ENCODE measurements at regions not wholly inside any gene's neighbourhood (a gene's known extent, or its start where the extent isn't known, plus 50 kb on each side); places are given as distances from the start of the nearest gene placed in this dataset.

DNA sequence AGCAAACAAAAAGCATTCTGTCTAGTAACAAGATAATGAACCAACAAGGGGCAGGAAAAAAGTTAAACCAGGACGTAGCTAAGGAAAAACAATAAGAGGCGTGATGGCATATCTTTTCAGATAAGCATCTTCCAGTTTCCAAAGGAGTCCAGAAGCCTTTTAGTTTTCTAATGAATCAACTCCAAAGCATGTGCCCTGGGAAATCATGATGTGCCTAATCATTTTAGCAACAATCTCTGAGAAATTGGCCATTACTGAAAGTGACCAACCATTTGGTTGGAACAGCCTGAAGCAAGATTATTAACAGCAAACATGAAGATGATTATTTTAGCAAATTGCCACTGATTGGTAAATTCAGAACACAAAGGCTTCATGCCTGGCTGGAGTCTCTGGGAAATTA lies 440.9 kb upstream of the MAF start:
- no peak for DNase-seq (ENCODE audit: low read depth in 3 of 3)

DNA sequence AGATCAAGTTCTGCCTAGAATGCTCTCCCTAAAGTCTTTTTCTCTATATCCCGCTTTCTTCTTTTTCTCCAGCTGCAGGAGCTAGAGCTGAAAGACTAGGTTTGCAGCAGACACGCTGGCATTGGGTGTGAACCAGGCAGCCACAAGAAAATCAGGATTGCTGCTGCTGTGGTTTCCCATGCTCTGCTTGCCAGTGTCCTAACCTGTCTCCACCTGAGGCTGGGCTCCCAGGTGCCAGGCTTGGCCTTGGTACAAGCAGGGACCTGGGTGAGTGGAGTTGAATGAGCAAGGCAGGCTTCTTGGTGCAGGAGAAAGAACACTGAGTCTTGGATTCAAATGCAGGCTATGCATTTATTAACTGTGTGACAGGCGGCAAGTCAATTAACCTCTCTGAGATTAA lies 440.3 kb upstream of the MAF start:
- no peak for DNase-seq (ENCODE audit: low read depth in 3 of 3)

DNA sequence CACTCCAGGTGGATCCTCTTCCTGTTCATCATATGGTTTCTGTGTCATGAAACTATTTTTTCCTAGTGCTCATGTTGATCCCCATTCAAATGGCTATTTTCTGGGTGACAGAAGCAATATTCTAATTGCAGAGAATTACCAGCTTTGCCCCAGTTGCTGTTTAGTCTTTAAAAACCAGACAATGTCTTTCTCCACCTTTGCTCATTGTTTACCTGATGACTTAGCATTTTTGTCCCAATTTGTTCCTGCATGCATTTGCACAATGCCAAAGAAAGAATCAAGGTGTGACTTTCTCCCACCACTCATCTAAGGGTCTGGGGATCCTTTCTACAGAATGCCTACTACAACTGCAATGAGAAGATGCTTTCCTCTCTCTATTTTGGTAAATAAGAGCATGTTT lies 439.9 kb upstream of the MAF start:
- no peak for DNase-seq (ENCODE audit: low read depth in 3 of 3)

DNA sequence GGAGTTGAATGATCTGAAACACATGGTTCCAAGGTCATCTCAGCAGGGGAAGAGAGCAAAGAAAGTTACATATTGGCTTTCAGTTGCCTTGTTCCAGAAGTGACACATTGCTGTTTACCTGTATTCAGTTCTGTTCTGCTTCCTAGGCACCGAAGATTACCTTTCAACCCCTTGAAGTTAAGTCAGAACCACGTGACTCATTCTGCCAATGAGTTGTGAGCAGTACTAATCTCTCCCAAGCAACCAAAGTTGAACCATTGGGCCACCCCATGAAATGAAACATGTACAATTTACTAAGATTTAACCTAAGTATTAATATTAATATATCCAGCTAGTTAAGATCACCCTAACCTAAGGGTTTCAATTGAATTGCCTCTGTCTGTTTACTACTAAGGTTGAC lies 439.2 kb upstream of the MAF start:
- DNase-seq (ENCODE audit: low read depth in 3 of 3) = no peak

DNA sequence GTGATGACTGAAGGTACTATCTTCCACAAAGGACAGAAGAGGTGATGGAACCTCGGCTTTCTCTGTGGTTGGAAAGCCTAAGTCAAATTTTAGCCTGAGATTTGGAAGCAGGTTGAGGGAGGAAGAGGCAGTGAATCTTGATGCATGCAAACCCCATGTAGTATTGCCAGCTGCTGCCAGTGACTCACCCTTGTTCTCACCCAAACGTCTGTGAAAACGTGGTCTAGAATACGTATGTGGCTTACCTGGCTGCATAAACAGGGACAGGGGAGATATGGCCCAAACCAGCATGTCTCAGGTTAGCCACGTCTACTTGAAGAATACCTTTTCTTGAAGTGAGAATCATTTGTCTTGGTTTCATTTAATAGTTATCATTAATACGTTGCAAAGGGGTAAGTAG lies 438.0 kb upstream of the MAF start:
- no peak for DNase-seq (ENCODE audit: low read depth in 3 of 3)

DNA sequence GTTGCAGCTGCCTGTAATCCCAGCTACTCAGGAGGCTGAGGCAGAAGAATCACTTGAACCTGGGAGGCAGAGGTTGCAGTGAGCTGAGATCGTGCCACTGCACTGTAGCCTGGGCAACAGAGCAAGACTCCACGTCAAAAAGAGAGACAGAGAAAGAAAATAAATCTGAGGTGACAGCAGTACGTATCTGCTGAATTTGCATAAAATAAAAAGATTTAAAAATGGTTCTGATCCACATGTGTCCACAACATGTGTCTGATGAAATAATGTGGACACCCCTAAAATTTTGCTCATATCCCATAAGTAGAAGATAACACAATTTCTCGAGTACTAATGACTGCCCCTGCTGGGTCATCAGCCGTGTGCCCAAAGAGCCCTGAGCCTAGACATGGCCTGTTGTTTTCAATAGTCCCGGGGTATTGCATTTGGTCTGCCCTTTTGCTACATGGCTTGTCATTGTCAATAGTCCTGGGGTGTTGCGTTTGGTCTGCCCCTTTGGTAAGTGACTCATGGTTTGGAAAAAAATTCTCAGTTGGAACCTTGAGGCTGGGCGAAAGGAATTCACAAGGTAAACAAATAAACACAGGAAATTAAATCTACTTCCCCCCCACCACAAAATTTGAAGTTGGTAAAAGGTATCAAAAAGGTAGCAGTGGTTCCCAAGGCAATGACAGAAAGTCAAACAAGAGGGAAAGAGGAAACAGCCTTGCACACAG lies 434.6 kb upstream of the MAF start:
- DNase-seq (ENCODE audit: low read depth in 3 of 3) = no peak

DNA sequence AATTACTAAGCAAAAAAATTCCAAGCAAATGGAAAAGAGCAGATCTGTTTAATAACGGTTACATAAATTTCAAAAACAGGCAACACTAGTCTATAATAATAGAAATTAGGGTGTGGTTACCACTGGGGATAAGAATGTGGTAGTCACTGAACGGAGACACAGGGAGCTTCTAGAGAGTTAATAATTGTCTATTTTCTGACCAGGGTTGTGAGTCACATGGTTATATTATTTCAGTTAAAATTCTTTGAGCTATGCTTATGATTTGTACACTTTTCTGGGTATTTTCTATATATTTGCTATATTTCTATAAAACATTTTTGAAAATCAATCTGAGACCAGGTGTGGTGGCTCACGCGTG lies 433.9 kb upstream of the MAF start:
- no peak for DNase-seq (ENCODE audit: low read depth in 3 of 3)

DNA sequence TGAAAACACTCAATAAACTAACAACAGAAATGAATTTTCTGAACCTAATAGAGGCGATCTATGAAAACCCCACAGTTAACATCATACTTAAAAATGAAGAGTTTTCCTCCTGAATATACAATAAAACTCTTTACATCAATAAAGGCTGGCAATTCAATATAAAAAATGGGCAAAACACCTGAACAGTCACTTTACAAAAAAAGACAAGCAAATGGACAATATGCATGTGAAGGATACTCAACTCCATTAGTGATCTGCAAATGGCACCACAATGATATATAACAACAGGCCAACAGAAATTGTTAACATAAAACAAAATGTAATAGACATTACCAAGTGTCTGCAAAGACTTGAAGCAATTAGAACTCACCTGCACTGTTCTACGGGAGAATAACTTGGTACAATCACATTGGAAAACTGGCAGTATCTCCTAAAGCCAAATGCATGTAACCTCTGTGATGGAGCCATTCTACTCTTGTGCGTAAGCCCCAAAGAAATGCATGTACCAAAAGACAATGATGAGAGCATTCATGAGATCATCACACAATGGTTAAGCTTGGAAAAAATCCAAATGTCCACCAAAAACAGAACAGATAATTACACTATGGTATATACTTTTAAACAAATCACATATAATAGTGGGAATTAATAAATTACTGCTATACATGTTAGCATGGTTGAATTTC lies 433.4 kb upstream of the MAF start:
- DNase-seq (ENCODE audit: low read depth in 3 of 3) = no peak

DNA sequence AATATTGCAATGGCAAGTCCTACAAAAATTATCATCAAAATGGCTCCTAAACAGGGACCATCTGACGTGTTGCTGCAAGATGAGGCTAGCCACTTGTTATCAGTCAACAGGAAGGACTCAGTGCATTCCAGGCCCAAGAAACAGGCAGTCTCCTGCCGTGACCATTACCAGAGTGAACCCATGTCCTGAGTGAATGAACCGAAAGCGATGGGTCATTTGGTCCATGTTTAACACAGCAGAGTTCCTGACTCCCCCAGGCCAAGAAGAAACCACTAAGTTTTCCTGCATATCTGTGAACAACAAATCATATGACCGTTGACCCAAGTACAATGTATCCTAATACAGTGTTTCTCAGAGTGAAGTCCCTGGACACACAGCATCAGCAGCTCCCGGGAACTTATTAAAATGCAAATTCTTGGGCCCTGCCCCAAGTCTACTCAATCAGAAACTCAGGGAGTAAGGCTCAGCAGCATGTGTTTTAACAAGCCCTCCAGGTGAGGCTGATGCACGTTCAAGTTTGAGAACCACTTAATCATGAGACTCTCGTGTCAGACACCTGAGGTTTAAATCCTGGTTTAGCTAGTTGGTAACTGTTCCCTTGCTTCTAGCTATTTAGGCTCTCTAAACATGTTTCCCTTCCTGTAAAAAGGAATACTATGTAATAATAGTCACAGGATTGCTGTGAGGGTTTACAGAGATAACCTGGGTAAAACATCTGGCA lies 429.4 kb upstream of the MAF start:
- DNase-seq (ENCODE audit: low read depth in 3 of 3) = no peak

DNA sequence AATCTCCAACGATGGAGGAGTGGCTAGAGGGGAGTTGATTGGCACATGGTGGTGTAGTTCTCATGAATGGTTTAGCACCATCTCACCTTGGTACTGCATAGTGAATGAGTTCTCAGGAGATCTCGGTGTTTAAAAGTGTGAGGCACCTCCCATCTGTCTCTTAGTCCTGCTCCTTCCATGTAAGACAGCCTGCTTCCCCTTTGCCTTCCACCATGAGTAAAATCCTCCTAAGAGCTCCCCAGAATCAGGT lies 428.8 kb upstream of the MAF start:
- DNase-seq (ENCODE audit: low read depth in 3 of 3) = no peak

DNA sequence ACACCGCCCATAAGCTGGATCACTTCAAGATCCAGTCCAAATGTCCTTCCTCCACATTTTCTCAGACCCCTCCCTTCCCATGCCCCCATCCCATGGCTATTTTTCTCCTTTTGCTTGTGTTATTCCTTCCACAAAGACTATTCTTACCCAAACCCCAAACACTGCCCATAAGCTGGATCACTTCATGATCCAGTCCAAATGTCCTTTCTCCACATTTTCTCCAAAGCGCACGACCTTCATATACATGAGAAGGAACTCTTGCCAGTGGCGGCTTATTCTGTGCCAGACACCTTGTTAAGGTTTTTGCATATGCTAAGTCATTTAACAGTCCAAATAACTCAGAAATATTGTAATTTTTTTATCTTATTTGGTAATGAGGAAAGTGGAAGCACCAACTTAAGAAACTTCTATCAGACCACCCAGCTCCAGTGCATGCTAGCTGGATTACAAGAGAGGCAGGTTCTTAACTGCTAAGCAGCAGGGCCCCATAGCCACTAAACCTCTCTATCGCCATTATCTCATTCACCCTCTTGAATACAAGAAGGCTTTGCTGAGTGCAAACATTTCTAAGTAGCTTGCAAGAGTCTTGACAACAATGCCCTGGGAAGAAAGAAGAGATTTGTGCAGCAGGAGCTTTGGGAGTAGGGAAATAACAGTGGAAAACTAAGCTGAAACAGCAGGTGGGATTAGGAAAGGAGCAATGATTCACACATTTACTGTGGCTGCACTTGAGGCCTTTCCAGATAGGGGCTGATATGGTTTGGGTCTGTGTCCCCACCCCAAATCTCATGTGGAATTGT lies 428.2 kb upstream of the MAF start:
- no peak for DNase-seq (ENCODE audit: low read depth in 3 of 3)

DNA sequence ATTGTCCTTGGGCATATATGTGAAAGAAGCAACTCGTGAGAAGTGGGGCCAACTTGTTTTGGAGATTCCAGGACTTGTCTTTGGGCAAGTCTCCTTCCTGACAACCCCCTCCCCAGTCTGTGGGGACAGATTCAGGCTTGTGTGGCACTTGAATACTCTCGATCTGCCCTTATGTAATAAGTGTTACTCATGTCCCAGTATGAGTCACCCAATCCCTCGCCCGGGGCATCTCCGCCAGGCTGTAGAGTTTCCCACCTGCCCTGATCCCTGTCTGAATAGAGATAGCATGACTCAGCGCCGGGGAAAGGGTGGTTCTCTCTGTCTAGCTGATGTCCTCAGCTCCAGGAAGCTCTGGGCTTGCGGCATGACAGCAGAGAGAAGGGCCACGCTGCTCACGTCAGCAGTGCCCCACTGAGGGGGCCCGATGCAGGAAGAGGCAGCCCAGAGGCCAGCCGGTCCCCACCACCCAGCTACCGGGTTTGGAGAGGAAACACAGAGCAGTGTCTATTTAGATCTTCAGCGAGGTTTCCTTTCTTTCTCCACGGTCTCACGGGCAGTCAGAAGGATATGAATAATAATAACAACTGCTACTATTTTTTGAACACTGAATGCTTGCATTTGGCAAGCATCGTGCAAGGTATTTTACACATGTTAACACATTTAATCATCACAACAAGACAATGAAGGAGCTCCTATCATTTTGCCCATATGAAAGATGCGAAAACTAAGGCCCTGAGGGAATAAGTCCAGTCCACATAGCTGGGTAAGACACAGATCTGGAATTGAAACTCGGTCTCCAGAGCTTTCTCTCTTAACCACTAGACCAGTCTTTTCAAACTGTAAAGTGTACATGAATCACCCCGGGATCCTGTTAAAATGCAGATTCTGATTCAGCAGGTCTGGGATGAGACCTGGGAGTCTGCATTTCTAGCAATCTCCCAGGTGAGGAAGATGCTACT lies 426.7 kb upstream of the MAF start:
- peak; percentile 27 to 36 (median 30) for DNase-seq (ENCODE audit: low read depth in 3 of 3)

DNA sequence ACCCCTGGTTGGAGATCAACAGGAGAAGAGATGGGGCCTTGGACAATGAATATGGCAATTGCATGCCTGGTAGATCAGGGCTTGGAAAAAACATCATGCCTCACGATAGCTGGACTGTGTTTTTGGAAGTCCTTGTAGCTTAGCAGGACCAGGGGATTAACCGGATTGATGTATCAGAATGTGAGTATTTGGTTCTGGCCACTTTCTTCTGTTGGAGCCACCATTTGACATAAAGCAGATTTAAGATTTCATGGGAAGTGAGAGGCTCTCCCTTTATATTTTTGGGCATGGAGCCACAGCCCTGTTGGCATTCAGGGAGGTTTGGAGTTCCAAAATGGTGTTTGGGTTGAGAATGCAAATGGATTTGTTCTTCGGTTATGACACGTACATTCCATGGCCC lies 424.7 kb upstream of the MAF start:
- DNase-seq (ENCODE audit: low read depth in 3 of 3) = no peak

DNA sequence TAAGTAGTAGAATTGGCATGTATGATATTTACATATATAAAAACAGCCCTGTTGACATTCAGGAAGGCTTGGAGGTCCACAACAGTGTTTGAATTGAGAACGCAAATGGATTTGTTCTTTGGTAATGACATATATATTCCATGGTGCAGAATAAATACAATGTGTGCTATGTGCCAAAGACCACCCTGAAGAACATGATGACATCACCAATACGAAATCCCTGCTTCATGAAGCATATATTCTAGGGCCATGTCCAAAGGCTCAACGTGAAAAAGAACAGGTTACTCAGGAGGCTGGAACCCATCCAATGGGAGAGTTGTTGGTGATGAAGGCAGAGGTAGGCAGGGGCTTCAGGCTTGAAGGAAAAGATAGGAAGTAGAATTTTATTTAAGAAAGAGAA lies 423.9 kb upstream of the MAF start:
- DNase-seq (ENCODE audit: low read depth in 3 of 3) = no peak

DNA sequence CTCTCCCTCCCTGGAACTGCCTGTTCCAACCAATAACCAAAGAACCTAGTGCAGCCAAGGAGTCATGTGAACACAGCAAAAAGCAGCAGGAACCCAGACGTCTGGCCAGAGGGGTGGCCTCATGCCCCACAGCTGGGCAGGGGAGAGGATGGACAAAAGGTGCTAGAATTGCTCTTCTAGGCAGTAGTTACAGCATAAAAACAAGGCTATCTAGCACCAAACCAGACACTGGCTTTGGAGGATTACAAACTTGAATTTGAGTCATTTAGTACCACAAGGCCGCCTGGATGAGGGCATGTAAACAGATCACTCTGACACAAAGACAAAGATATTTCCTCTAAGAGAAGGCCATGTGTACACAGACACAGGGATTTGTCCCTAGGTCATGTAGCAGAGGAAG lies 423.3 kb upstream of the MAF start:
- no peak for DNase-seq (ENCODE audit: low read depth in 3 of 3)

DNA sequence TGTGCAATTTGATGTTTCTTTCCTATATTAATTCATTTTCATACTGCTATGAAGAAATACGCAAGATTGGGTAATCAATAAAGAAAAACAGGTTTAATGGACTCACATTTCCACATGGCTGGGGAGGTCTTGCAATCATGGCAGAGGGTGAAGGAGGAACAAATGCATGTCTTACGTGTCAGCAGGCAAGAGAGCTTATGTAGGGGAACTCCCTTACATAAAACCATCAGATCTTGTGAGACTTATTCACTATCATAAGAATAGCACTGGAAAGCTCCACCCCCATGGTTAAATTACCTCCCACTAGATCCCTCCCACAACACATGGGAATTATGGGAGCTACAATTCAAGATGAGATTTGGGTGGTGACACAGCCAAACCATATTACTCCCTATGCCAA lies 418.9 kb upstream of the MAF start:
- DNase-seq (ENCODE audit: low read depth in 3 of 3) = no peak

DNA sequence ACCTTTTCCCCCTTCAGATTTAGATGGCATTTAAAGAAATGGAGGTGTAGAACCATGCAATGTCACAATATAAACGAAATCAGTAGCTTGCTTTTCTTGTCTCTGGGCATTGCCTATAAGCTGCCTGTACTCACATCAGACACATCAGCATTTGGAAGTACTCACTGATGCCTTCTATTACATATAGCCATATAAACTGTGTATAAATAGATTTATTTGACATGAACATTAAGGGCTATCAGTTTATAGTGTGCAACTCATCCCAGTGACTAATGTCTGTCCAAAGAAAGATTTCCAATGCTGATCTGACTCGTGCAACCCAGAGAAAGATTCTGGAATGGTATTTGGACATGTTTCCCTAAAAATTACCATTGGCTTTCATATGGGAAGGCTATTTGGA lies 417.9 kb upstream of the MAF start:
- DNase-seq (ENCODE audit: low read depth in 3 of 3) = no peak

DNA sequence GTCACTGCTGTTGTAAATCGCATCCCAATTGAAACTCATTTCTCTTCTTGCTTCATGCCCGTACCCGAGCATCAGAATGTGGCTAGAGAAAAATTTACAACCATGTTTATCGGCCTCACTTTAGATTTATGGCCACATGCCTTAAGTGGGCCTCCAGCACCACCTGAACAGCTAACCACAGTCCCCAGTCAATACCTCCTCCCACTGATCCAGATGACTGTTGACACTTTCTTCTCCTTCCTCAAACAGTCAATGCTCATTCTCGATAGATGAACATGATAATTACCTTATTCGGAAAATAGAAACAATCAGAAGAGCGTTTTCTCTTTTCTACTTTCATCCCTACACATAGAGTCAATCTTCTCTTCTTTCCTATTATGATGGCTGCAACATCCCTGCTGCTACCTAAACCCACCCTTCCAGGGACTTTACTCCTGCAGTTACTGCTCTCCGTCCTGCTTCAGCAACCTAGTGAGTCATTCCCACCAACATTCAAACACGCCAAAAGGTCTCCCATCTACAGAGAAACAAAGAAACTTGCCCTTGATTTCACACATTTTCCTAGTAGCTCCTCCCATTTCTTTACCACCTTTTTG lies 416.3 kb upstream of the MAF start:
- DNase-seq (ENCODE audit: low read depth in 3 of 3) = no peak

DNA sequence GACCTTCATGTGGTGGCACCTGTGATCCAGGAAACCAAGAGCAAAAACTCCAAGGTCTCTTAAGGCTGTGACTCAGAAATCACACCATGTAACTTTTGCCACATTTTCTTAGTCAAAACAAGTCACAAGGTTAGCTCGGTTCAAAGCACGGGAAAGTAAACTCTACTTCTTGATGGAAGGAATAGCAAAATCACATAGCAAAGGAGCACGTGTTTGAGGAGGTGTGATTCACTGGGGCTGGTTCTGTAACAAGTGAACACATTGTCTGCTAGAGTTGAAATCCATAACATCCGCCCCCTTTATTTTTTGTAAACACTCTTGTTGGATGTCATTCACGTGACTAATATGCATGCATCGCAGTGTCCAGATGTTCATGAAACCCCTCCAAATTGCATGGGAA lies 415.0 kb upstream of the MAF start:
- no peak for DNase-seq (ENCODE audit: low read depth in 3 of 3)

DNA sequence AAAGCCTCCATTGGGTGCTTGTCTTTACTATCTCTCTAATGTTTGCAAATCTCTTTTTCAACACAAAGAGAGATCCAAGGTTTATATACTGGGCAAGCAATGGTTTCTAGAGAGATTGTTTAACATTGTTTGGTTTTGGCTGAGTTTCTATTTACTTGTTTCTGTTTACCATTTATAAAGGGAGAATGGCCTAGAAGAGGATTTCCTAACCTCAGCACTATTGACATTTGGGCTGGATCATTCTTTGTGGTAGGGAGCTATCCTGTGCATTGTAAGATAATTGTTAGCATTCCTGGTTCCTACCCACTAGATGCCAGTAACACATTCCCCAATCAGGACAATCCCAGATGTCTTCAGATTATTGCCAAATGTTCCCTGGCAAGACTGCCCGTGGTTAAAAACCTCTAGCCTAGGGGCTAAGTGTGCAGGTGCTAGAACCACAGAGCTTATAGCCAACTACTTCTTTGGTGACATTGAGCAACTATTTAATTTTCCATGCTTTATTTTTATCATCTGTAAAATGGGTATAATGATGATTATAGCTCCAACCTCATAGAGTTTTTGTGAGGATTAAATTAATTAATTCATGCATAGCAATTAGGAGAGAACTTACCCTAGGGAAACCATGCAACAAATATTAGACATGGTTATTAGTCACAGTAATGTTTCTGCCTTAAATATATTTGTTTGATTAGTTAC lies 413.9 kb upstream of the MAF start:
- no peak for DNase-seq (ENCODE audit: low read depth in 3 of 3)

DNA sequence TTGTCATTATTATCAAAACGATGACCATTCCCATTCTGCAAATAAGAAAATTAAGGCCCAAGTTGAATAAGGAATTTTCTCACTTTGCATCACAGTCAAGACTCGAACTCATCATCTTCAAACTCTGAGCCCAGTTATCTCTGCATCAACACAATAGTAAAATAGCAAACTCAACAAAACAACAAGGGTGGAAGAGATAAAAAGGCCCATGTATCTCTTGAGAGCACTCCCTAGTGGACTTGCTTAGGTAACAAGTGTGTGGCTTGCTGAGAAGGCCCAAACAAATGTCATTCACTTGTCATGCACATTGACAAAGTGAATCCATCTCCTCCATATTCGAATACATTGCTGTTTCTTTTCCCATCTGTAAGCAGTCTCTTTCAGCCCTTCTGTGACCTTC lies 412.0 kb upstream of the MAF start:
- DNase-seq (ENCODE audit: low read depth in 3 of 3) = no peak

Data from stimulated activated CD4-positive, alpha-beta T cell treated with anti-CD3 and anti-CD28 coated beads, TNF-alpha, amount 100 ng/mL, for 48 hours (primary cell).